ENCODE measurements at regions not wholly inside any gene's neighbourhood (a gene's known extent, or its start where the extent isn't known, plus 50 kb on each side); places are given as distances from the start of the nearest gene placed in this dataset.

- DNase-seq, result no peak
These were observed 116.3 kb downstream of the RPL22L1 start for GRCh38 chr3:170753421-170754310.

GRCh38 chr3:170752571-170753155, 117.3 kb downstream of the RPL22L1 start:
- DNase-seq, result no peak

DNA sequence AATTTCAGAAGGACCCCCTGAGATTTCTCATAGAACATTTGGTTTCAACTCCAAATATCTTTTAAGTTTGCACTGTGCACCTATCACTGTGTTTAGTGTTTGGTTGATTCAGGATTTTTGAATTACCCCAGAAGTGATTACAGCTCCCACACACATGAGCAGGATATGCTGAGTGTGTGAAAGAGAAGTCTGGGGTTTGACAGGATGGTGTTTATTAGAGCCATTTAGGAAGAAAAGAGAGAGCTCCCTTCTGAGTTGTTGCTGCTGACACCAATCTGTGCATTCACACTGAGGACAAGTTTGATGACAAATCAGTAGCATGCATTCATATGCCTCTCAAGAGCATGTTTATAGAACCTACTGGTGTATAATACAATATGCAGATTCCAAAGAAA, 118.1 kb downstream of the RPL22L1 start:
- DNase-seq, result no peak

- no peak for DNase-seq
These were observed 118.7 kb downstream of the RPL22L1 start for GRCh38 chr3:170751083-170751898.

DNA sequence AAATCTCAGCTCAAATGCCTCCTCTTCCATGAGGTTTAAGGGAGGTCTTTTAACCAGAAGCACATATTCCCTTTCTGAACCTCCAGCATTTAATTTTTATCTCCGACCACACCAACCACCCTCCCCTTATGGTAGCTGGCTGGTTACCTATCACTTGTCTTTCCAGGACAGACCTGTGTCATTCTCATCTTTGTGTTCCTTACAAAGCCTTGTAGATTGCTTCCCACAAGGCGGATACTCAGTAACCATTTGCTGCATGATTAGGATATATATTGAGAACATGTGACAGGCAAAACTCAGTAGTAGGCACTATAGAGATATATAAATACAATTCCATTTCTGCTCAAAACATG, 119.5 kb downstream of the RPL22L1 start:
- no peak for DNase-seq

- DNase-seq, result no peak
These were observed 120.1 kb downstream of the RPL22L1 start for GRCh38 chr3:170749765-170750477.

GRCh38 chr3:170749185-170749584, 120.8 kb downstream of the RPL22L1 start:
- no peak for DNase-seq

- DNase-seq, result no peak
These were observed 123.6 kb downstream of the RPL22L1 start for GRCh38 chr3:170746175-170746942.

- DNase-seq, result no peak
These were observed 124.7 kb downstream of the RPL22L1 start for GRCh38 chr3:170745211-170745718.

GRCh38 chr3:170741756-170742529, 128.1 kb downstream of the RPL22L1 start:
- DNase-seq, result no peak

GRCh38 chr3:170740726-170741591, 129.0 kb downstream of the RPL22L1 start:
- peak in 53 of 56 donors; percentile 17 to 88 (median 69) for DNase-seq

DNA sequence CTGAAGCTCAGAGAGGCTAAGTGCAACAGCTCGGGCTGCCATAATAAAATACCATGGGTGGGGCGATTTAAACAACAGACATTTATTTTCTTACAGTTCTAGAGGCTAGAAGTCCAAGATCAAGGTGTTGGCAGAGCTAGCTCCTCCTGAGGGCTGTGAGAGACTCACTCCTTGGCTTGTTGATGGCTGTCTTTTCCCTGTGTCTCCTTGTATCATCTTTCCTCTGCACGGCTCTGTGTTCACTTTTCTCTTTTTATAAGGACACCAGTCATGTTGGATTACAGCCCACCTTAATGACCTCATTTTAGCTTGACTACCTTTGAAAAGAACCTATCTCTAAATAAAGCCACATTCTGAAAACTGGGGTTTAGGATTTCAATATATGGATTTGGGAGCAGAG, 129.7 kb downstream of the RPL22L1 start:
- DNase-seq, result no peak

- DNase-seq, result no peak
These were observed 130.6 kb downstream of the RPL22L1 start for GRCh38 chr3:170739410-170739809.

- no peak for DNase-seq
These were observed 131.2 kb downstream of the RPL22L1 start for GRCh38 chr3:170738766-170739165.

- DNase-seq, result no peak
These were observed 132.4 kb downstream of the RPL22L1 start for GRCh38 chr3:170737498-170738162.

- no peak for DNase-seq
These were observed 134.2 kb downstream of the RPL22L1 start for GRCh38 chr3:170735821-170736220.

GRCh38 chr3:170734735-170735065, 135.3 kb downstream of the RPL22L1 start:
- DNase-seq, result no peak
